Smooth muscle cell of the brain vasculature (primary cell): ENCODE measurements at regions not wholly inside any gene's neighbourhood (a gene's known extent, or its start where the extent isn't known, plus 50 kb on each side); places are given as distances from the start of the nearest gene placed in this dataset.

Source experiments
- DNase-seq: peaks from one replicate; pipeline ENCODE4 v3.0.0-alpha.2; 2012; ENCODE audit warnings: low read depth, low spot score

DNA sequence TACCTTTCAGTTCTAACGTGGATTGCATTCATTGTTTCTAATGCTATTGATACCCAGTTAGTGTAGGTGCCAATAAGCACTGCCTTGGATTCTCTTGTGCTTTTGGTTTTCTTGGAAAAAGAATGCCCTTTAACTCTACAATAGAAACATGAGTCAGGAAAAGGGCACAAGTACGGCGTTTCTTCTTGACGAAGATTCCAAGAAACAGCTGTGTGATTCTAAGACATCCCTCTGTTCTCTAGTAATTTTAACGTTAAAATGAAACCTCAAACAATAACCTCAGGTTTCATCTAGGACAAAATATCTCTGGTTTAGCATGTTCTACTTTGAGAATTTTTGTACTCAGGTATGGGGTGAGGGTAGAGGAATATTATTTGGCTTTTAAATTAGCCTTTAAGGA is 540.5 kb upstream of the ATP11B start:
- no peak for DNase-seq

DNA sequence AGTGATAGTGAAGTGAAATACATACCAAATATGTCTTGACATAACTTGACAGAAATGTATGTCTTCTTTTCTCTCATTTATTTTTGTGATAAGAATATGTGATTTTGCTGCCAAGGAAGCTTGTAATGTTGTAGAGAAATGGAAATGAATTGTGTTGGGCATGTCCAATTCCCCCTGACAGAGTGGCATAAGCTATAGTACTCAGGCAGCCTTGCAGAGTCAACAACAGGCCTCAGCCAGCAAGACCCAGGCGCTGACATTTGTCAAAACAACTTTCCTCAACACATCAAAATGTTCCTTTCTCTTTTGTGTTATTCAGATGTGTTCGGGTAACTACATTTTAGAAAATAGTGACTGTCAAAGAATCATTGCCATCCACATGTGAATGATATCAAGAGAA is 538.1 kb upstream of the ATP11B start:
- DNase-seq: no peak

DNA sequence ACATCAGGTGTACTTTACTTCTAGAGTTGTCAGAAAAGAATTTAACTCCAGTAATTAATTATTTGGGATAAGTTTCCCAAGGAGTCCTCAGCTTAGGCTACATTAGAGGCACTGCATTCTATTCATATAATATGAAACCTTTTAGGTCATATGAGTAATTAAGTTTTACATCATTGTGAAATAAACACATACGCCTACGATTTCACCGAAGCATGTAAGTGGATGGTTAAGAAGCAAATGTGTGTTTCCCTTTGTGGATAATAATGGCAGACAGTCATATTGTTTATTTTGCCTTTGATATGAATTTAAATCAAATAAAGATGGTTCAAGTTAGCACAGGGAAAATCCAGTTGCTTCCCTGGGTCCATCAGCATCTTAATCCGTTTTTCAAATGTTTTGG is 535.9 kb upstream of the ATP11B start:
- DNase-seq: no peak

DNA sequence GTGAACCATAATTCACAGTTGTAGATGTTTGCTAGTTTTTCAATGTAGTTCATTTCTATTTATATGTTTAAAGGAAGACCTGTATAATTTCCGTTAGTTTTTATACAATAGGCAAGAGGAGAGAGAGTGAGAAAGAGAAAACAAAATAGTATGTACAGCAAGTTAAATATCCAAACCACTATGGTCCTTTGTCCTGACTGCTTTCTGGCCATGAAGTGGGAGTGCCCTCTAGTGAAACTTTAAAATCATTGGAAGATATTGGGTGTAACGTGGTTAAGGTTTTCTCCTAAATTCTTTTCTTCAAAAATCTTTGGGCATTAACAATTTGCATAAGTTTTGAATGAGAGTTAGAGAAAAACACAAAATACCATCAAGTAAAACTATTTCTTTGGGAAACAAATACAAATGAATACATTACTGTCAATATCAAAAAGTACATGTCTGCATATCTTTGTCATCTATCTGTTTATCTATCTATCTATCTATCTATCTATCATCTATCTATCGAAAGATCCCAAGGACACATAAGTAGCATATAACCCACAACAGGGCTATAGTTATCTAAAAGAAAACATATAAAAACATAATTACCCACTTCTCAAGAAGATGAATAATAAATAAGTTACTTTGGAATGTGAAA is 534.6 kb upstream of the ATP11B start:
- no peak for DNase-seq

DNA sequence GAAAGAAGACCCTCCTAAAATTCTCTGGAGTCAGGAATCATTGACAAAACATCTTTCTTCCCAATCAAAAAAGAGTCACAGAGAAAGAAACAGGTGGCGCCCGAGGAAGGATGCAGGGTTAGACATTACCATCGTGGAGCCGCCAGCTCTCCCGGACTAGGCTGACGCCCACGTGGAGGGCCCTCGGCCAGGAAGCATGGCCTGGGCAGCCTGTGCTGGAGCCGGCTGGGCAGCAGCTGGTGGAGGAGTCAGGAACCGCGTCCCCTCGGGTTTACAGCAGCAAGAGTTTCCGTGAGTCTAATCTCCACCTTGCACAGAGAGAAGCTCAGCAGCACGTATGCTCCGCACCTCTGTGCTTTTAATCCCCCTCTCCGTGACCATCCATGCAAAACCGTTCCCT is 533.7 kb upstream of the ATP11B start:
- no peak for DNase-seq

DNA sequence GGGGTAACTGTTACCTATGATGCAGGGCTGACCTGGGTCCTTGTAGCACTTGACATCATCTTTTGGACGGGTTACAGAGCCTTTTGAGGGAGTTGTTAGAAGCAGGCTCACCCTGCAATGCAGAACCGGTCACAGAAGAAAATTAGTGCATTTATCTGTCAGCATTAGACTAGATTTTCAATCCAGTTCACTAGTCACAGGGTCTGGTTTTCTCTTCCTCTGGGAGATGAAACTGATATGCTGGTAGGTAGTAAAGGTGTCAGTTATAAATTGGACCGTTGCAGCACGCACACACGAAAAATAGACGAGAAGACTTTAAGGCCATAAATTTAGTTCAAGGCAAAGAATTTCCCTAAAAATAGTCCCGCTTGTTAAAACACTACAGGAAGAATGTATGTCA is 532.3 kb upstream of the ATP11B start:
- no peak for DNase-seq

DNA sequence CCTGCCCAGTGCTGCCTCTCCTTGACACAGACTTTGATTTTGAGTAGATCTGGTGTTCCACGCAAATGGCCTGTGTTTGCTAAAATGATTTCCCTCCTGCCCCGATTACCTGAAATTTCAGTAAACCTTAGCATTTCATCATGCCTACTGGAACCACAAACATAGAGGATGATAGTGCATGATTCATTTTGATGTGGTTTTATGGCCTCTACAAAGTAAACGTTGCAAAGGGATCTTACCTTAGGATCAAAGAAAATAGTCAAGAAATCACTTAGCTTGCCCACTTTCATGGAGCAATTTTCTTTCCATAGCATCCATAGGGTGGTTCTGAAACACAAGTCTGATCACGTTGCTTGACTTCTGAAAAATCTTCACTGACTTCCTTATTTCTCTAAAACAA is 524.6 kb upstream of the ATP11B start:
- DNase-seq: no peak

DNA sequence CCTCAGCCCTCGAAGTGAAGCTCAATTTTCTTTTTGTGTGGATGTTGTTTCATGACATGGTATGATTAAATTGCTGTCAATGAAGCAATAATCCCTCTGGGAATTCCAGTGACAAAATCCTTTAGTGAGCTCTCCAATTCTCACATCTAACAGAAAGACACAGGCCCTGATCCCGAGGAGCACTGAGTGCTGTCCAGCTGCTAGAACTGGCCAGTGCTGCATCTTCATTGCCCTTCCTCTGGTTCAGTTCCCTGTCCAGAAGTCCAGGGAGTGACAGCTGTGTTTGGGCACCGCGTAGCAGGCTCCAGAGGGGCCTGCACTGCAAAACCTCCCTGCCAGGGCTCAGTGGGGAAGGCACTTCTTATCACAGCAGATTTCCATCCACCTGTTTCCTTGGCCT is 516.8 kb upstream of the ATP11B start:
- DNase-seq: no peak

DNA sequence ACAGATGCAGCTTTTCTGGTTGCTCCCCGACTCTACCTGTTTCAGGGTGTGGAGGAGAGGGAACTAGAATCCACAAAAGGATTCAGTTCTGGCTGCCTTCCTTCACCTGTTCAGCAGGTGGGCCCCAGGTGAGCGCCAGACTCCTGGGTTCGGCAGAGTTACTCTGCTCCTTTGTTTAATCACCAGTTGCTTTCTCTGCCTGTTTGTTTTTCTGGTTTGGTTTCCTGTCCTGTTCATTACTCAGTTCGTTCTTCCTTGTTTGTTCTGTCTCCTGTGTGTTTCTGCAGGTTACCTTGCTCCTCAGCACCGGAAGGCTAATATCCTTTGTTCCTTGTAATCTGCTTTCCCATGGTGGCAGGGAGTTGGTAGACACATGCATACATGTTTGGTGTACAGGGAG is 508.5 kb upstream of the ATP11B start:
- DNase-seq: no peak

DNA sequence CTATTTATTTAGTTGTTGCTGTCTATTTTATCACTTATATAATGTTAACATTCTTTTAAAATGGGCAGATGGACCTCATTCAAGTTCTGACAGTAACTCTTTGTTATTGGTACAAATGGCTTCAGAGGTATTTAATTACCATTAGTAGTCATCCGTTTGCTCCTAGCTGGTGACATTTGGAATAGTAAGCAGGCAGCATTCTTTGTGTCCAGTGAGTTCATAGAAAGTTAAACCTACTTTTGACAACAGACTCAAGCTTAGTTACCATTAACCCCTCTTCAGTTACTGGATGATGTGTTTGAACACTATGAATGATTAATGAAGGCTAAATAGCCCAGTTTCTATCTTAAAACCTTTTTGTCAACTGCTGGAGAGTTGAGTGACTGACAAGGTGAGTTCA is 500.7 kb upstream of the ATP11B start:
- no peak for DNase-seq

DNA sequence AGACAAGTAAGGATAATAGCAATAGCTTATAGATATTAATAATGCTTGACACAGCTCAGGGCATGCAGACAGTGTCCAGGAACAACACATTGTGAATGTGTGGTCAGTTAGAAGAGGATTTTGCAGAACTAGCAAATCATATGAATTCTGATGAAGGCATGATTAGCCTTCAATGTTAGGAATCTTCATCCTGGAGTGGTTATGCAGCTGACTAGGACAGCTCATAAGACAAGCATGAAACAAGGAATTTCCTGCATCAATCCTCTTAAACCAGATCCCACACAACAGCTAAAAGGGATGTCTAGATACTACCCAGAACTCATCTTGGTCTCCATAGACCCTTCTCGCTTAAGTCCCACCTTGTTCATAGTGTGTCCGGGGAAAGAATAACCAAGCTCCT is 499.0 kb upstream of the ATP11B start:
- no peak for DNase-seq

DNA sequence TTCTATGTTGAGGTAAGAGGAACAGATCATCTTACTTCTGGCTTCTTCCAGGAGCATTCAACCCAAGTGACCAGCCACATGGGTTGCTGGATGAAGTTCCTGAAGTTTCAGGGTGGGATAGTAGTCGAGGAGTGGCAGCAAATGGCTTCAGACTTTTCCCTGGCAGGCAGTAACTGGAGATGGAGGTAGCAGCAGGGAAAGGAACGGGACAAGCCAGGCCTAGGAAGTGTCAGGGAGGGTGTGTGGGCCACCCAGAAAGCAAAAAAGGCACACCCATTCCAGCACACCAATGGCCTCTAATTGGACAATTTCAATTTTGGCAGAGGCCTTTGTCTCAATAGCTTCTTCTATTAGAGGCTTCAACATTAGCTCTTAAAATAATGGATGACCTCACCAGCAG is 498.6 kb upstream of the ATP11B start:
- DNase-seq: no peak

DNA sequence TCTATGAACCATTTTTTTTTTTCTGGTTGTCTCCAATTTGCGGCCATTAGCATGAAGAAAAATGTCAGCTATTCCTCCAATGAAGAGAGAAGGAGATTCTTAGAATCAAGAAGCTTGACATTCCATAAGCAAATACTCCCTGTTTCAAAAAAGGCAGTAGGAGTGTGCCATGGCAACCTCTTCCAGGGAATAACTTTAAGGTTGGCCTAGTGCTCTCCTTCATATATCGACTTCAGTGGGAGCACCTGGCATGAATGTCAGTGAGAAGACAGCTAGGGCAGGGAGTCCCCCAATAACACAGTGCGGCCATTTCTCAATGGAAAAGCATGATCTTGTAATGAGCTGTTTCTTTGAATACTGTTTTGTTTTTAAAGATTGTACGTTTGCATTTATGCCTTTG is 493.0 kb upstream of the ATP11B start:
- no peak for DNase-seq

DNA sequence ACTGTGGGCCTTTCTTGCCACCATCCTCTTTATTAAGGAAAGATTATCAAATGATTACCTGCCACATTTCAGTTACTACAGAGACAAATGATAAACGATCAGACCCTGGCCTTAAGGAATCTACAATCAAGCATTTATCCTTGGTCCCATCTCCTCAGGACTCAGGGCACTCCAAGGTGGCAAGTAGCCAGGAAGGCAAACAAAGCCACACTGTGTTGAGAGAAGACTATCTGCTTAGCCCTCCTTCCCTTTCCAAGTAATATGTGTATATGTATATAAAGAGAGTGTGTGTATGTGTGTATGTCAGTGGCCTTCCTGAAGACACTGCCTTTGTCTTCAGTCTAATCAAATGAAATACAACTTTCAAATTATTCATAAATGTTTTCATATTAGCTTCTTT is 490.1 kb upstream of the ATP11B start:
- DNase-seq: no peak

DNA sequence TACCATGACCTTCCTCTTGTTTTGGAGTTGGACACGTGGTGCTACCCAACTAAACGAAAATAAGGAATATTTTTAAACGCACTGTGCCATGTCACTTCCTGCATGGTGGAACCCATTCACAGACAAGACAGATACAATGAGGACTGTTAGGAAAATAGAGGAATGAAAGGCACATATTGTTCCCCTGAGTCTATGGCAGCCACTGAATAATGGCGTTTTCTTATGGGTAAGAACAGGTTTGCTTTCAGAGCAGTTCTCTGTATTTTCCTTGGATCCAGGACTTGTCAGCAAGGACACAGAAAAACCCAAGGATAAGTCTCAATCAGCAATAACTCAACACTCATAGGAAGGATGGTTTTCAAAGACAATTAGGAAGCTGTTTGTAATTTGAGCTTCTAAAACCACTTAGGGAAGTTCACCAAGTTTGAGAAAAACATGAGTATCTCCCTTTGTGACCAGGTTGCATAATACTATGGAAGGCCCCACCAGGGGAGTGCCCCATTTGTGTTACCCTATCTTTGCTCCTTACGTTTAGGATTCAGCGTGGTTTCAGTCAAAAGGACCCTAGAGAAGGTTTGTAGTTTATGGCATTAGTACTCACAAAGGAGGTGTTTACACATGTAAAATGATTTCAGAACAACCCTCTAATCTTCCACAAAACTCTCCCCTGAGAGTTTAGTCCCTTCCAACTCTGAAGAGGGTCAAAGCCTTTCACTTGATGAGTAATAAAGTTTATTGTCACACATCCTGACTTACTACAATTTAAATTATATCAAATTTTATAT is 487.2 kb upstream of the ATP11B start:
- no peak for DNase-seq

DNA sequence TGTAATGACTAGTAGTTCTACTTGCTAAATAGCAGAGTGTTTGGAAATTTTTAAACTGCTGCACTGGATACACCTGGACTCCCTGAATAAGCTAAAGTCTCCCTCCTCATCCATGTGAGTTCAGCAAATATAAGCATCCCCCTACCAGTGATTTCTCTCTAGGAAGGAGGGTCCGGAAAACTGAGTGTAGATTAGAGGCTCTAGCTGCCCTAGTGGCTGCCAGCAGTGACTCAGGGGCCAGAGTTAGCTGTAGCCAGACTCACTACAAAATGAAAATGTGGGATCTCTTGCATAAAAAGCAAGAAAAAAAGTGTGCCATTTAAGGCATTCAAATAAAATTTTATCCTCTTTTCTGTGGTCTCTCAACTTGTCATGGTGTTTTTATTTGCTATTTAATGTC is 485.0 kb upstream of the ATP11B start:
- DNase-seq: no peak

DNA sequence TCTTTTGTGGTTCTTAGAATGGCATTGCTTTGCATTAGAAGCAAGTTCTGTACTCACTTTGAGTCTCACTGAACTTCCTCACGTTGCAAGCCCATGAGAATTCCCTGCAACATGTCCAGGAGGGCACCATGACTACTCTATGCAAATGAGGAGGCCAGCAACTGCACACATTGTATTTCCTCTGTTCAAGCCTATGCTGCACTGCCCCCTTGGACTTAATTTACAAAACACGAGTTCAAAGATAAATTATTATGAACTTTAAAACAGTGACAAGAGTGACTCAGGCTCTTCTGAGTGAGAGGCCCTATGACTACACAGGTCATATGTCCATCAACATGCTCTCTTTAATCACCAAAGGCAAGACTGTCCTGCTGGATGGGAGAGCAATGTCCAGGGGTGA is 484.2 kb upstream of the ATP11B start:
- no peak for DNase-seq

DNA sequence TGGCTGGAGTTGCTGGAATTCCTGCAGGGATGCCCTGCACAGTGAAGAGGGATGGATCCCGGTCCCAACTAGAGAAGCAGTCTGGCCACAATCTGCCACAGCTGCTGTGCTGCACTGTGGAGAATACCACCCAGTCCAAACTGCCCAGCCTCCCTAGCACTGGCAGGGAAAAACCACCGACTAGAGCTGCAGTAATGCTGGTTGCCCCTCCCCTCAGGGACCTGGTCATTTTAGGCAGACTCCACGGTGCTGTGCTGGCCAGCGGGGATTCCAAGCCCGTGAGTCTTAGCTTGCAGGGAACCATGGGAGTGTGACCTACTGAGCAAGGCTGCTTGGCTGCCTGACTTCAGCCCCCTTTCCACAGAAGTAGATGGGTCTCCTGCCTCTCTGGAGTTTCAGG is 478.0 kb upstream of the ATP11B start:
- no peak for DNase-seq

DNA sequence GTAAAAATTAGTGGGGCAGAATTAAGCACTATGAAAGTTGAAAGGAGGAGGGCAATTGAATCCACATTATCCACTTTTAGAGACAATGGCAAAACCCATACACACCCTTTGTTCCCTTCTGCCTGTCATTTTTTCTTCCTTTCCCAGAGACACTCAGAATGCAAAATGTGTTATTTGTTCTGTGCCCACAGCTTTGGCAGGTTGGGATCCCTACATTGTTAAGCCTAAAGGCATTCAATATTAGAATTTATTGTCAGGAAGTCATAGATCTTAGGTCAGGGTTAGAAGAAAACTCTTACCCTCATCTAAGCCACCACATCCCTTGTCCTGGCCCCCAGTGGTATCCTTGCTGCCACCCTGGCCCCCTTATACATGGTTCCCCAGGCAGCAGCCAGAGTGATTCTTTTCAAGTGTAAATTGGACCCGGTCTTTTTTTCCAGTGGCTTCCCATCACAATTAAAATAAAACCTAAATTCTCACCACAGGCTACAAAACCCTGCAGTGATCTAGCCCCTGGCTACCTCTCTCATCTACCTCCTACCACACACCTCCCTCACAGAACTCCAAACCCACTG is 470.1 kb upstream of the ATP11B start:
- no peak for DNase-seq

DNA sequence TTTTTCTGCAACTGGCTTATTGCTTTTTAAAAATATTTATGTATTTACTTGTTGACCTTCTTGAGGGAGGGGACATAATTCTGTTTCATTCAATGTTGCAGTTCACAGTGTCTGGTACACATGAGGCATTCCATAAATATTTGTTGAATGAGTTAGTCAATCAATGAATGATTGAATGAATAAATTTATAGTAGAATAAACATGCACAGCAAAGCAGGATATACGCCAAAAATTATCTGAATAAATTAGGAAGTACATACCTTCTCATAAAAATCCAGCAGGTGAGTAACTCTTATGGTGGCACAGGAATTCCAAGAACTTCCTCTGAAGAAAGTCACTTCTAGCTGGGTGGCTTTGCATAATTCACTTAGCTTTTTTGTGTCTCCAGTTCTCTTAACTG is 469.4 kb upstream of the ATP11B start:
- DNase-seq: no peak

DNA sequence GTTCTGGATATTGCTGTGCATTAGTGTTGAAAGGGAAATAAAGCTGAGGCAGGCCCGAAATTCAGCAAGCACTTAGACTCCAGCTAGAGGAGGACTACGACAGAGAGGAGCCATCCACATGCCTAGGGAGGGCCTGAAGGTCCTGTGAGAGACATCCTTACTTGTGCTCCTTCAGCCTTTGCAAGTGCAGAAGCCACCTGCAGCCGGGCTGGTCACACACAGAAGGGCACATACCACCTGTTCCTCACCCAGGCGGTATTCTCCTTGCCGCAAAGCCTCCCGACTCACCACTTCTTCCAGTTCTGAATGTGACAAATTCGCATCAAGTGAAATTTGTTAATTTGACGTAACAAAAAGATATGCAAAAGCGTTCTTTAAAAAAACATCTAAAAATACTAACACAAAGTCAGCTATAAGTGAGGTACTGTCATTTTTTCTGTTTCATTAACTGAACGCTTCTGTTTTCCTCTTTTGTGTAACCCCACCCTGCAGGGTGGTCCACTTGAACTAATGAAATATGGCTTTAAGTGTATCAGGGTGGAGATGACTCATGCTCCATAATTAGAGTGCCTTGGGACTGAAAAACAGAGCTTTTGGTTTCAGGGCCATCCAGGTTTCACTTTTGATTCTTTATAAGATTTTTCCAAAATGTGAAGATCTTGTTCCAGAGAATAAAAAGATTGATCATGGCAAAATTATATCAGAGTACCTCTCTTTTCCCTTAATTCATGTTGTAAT is 467.9 kb upstream of the ATP11B start:
- no peak for DNase-seq

DNA sequence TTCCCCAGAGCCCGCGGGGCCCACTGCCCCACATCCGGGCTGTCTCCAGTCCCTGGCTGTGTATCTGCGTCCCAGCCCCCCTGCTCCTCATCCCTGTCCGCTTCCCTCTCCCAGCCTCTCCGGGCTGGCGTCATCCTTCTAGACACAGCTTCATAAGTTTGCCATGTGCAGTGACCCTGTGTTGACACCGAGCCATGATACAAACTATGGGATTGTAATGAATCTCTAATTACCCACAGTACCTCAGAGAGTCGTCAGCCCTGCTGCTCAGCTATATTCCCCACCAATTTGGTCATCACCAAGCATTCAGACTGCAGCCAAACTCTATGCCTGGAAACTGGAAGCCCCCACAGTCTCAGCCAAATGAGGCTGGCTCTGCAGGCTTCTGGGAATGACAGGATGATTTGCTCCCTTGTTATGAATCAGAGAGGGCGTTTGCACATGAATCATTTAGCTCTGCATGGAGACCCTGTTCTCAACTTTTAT is 466.1 kb upstream of the ATP11B start:
- no peak for DNase-seq
